Lung (tissue), 11 donors: ENCODE measurements at regions not wholly inside any gene's neighbourhood (a gene's known extent, or its start where the extent isn't known, plus 50 kb on each side); places are given as distances from the start of the nearest gene placed in this dataset.

Source experiments
- ATAC-seq: fragments of 200-7000 bp; cut with Tn5 transposase; one replicate; pipeline ENCODE4 v1.9.1; 2020; ENCODE audit warnings: moderate number of reproducible peaks; ENCODE audit not compliant: insufficient read depth, low FRiP score
- DNase-seq, 3 donors: peaks; one replicate each; pipeline ENCODE4 v3.0.0-alpha.2; 2013 to 2017
- H3K27ac ChIP-seq, 2 donors: one replicate each; pipeline ENCODE4 v1.5.1; 2013; ENCODE audit warnings: mild to moderate bottlenecking in 2 of 2, moderate library complexity in 2 of 2, control low read depth in 1 of 2, inconsistent platforms in 1 of 2, low read depth in 1 of 2, low read length in 1 of 2
- H3K27me3 ChIP-seq, 3 donors: one replicate each; pipeline ENCODE4 v1.5.1; 2013; ENCODE audit warnings: low read length in 2 of 3; ENCODE audit not compliant: control insufficient read depth in 3 of 3, insufficient read depth in 3 of 3
- H3K36me3 ChIP-seq, 4 donors: one replicate each; pipeline ENCODE4 v1.5.1; 2013; ENCODE audit warnings: low read length in 4 of 4, mild to moderate bottlenecking in 1 of 4, moderate library complexity in 1 of 4; ENCODE audit not compliant: control insufficient read depth in 4 of 4, insufficient read depth in 4 of 4
- H3K4me1 ChIP-seq, 5 donors: one replicate each; pipeline ENCODE4 v1.5.1; 2013; ENCODE audit warnings: low read length in 5 of 5, mild to moderate bottlenecking in 2 of 5, moderate library complexity in 1 of 5; ENCODE audit not compliant: control insufficient read depth in 5 of 5, insufficient read depth in 5 of 5
- H3K4me3 ChIP-seq: one replicate; pipeline ENCODE4 v1.5.1; 2013; ENCODE audit warnings: mild to moderate bottlenecking, control low read depth, moderate library complexity
- H3K9ac ChIP-seq, 2 donors: one replicate each; pipeline ENCODE4 v1.5.1; 2013; ENCODE audit warnings: low read length in 2 of 2, control low read depth in 1 of 2; ENCODE audit not compliant: insufficient read depth in 1 of 2
- H3K9me3 ChIP-seq, 4 donors: one replicate each; pipeline ENCODE4 v1.5.1; 2013; ENCODE audit warnings: low read length in 3 of 4, mild to moderate bottlenecking in 1 of 4, moderate library complexity in 1 of 4; ENCODE audit not compliant: control insufficient read depth in 4 of 4, insufficient read depth in 3 of 4
- WGBS, 2 donors: extraction: QIAGEN DNeasy Blood & Tissue Kit; methylation state at CpG; one replicate each; pipeline ENCODE4 v1.1.7; 2013; 5-methylcytosine and 5-hydroxymethylcytosine counted together
- TF ChIP-seq, protein P1 (sequence below): IDR thresholded peaks from 2 replicates; pipeline ENCODE4 v1.5.1; 2012; ENCODE audit warnings: mild to moderate bottlenecking; ENCODE audit errors: control extremely low read depth, extremely low read depth
- donor health status: control.
- donor health status: control.
- donor health status: Bipolar disorder and iron deficiency.
- donor health status: healthy.
- donor health status: DM: yes; HTN: yes; CAD: no.

DNA sequence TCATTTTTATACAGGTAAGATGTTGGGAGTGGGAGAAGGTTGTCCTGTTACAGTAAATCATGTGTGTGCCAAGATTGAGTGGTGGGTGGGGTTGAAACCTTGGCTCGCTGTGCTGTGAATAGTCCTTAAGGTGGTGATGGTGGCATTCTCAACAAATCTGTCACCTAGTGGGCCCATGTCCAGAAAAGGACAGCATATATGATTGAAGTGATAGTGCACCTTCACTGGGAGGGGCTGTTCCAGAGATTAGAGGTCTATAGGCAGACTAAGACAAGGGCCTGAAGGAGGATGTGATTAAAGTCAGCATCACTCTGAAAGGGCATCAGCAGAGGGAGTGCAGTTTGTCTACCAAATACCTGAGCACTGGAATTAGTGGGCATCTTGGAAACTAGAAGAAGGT is 374.2 kb upstream of the C2CD4B start:
- no peak for ATAC-seq
- Histone ChIP-seq H3K4me3 (no peak overlapping the region), H3K27ac (no peak overlapping the region), H3K4me1 (peaks cover 0 to 12% (median 5%) of the 10 kb centered on the region in 5 donors), H3K27me3 (no peaks in the 10 kb centered on the region), H3K36me3 (no peaks in the 10 kb centered on the region), H3K9me3 (no peaks in the 10 kb centered on the region), H3K9ac (no peak overlapping the region)
- 67 to 83% methylated on average over 1 of the region's 1 CpG for WGBS, 2 donors
- no peak for DNase-seq
- TF ChIP-seq, protein P1, sequence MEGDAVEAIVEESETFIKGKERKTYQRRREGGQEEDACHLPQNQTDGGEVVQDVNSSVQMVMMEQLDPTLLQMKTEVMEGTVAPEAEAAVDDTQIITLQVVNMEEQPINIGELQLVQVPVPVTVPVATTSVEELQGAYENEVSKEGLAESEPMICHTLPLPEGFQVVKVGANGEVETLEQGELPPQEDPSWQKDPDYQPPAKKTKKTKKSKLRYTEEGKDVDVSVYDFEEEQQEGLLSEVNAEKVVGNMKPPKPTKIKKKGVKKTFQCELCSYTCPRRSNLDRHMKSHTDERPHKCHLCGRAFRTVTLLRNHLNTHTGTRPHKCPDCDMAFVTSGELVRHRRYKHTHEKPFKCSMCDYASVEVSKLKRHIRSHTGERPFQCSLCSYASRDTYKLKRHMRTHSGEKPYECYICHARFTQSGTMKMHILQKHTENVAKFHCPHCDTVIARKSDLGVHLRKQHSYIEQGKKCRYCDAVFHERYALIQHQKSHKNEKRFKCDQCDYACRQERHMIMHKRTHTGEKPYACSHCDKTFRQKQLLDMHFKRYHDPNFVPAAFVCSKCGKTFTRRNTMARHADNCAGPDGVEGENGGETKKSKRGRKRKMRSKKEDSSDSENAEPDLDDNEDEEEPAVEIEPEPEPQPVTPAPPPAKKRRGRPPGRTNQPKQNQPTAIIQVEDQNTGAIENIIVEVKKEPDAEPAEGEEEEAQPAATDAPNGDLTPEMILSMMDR = no peak

DNA sequence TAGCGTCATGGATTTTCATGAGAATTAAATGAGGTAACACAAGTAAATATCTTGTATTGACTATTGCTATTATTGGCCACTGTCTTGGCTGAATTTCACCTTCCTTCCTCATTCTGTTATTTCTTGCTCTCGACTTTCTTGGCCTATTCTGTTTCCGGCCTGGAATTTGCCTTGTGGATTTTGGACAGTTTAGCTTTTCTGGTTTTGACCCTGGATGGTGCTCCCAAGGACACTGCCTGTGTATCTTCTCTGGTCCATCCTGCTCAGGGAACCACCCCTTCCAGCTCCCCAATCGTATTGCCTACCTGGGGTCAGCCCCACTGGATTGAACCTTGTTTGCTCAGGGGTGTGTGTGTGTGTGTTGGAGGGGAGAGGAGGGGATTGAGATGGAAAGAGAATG is 376.2 kb upstream of the C2CD4B start:
- peaks cover 3 to 21% (median 13%) of the 10 kb centered on the region in 5 donors for H3K4me1 ChIP-seq
- H3K9me3 ChIP-seq = no peaks in the 10 kb centered on the region
- WGBS, 2 donors = 83 to 90% methylated on average over 4 of the region's 4 CpGs
- TF ChIP-seq, protein P1 = no peak
- DNase-seq (no peak), ATAC-seq (no peak)
- H3K27me3 ChIP-seq = no peaks in the 10 kb centered on the region
- H3K36me3 ChIP-seq = no peaks in the 10 kb centered on the region
- H3K9ac ChIP-seq = no peak overlapping the region
- H3K27ac ChIP-seq = no peak overlapping the region
- no peak overlapping the region for H3K4me3 ChIP-seq

DNA sequence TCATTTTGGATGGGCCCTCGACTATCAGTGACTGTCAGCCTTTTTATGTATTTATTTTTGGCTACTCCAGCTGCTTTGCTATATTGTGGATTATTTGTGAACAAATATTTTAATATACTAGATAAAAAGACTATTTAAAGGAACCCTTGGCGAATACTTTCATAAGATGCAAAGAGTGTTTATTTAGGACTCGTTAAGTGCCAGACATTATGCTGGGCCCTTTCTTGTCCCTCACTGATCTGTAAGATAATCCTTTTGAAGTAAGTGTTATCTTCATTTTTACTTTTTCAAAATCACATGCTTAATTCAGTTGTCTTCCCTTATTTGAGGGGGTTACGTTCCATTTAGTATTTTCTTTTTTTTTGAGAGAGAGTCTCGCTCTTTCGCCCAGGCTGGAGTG is 376.8 kb upstream of the C2CD4B start:
- no peaks in the 10 kb centered on the region for H3K27me3 ChIP-seq
- WGBS, 2 donors = 73 to 87% methylated on average over 6 of the region's 6 CpGs
- H3K9ac ChIP-seq = no peak overlapping the region
- no peaks in the 10 kb centered on the region for H3K36me3 ChIP-seq
- ATAC-seq = no peak
- peaks cover 5 to 27% (median 19%) of the 10 kb centered on the region in 5 donors for H3K4me1 ChIP-seq
- no peak overlapping the region for H3K4me3 ChIP-seq
- H3K9me3 ChIP-seq = no peaks in the 10 kb centered on the region
- TF ChIP-seq, protein P1 = no peak
- peak in 2 of 3 donors; percentile 61 to 70 for DNase-seq
- H3K27ac ChIP-seq = no peak overlapping the region

DNA sequence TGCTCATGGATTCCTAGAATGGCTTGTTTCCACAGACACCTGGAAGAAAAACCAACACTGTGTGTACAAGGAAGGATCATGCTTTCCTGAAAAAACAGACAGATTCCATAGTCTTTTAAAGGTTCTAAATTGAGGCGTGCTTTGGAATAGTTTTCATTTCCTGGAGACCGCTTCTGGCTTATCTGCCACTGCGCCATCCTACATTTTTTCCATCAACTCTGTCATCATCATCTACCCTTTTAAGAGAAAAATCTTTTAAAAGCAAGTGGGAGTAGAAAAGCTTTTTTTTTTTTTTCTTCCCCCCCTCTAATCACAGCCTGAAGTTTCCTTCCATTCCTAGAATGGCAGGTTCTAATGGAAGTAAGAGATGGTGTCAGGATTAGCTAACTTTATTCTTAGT is 379.4 kb upstream of the C2CD4B start:
- Histone ChIP-seq H3K4me3 (no peak overlapping the region), H3K4me1 (peaks cover 7 to 40% (median 34%) of the 10 kb centered on the region in 5 donors), H3K27ac (no peak overlapping the region), H3K36me3 (no peaks in the 10 kb centered on the region), H3K9ac (no peak overlapping the region), H3K27me3 (no peaks in the 10 kb centered on the region), H3K9me3 (no peaks in the 10 kb centered on the region)
- ATAC-seq (no peak), DNase-seq (no peak)
- 95 to 96% methylated on average over 3 of the region's 3 CpGs for WGBS, 2 donors
- TF ChIP-seq, protein P1 = no peak
